ENCODE measurements at regions not wholly inside any gene's neighbourhood (a gene's known extent, or its start where the extent isn't known, plus 50 kb on each side); places are given as distances from the start of the nearest gene placed in this dataset.
"Not testable (repeated sequence)": the region's sequence is repeated elsewhere in the genome, so short reads cannot be mapped to it uniquely, and the experiment has no call there.

DNA sequence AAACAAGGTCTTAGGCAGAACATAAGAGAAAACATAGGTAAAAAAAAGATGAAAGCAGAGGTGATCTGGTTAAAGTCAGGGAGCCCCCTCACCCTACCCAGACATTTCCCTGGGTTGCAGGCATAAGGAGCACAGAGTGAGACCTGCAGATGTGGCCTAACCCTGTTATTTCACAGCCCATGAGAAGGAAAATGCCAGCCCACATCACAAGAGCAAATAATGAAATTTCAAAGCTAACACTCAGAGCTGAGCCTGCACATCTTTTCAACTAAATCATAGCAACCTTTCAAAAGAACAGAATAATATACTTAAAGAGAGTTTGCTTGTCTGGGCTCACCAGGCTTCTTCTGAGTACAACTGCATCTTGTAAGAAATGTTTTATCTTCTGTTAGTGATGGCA lies 295.4 kb downstream of the RPAP3 start:
- DNase-seq (ENCODE audit: low read depth) = no peak

DNA sequence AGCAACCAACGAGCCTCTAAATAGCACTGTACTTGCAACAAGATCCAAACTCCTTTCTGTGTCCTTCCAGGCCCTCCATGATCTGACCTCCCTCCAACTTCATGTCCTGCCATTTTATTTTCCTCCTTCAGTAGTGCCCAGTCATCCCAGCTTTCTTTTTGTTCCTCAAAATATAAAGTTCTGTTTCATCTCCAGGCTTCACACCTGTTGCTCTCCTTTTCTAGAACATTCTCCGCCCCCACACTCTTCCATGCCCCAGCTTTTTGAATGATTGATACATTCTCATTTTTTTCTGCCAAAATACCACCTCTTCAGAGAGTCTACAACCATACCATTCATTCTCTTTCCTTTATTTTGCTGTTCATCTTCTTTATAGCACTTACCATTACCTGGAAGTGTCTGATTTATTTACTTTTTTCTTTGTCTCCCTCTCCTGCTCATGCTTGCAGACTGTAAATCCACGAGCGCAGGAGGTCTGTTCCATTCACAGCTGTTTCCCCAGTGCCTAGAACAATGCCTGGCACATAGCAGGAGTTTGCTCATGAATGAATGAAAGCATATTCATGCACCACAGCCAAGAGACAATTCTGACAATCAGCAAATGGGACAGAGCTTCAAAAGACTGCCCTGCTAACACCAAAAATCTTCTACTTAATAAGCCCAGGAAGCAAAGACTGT lies 296.4 kb downstream of the RPAP3 start:
- no peak for DNase-seq (ENCODE audit: low read depth)

- DNase-seq (ENCODE audit: low read depth) = no peak
Observed at GRCh38 chr12:47408171-47408871, 297.5 kb downstream of the RPAP3 start.

DNA sequence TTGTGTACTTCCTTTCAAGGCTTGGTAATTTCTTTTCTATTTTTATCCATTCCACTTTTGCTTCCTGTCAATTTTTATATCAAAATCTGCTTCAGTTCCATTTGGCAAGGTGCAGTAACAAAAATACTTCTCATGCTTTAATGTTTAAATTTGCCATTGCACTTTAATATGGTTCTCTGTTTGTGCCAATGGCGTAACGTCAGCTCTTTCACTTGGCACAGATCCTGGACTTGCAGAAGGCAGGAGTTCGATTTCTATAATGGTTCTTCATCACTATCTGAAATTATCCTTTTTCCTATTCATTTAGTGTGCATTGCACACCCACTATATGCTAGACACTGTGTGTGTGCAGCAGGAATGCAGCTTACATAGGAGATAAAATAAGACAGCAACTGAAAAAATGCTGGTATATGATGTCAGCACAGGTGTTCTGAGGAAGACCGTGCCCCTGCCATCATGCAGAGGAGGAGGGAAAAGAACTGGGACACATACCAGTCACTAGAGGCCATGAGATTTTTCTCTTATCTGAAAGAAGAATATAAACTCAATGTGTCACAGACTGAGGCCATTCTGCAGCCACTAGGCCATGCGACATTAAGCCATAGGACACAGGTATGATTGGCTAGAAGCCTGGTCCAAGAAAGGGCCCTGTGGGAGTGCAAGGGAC lies 298.2 kb downstream of the RPAP3 start:
- DNase-seq (ENCODE audit: low read depth) = no peak

DNA sequence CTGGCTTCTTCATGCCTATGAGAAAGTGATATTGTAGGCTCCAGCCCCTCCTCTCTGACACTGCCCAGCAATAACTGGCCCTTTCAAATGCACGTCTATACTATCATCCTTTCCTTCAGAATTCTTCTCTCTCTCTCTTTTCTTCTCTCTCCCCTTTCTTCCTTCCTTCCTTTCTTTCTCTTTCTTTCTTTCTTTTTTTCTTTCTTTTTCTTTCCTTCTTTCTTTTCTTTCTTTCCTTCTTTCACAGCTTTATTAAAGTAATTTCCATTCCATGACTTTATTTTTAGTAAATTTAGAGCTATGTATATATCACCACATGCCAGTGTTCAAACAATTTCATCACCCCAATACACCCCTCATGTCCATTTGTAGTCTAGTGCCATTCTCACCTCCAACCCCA lies 302.1 kb downstream of the RPAP3 start:
- DNase-seq (ENCODE audit: low read depth) = no peak

GRCh38 chr12:47401196-47401595 lies 304.6 kb downstream of the RPAP3 start:
- not testable (repeated sequence) for DNase-seq (ENCODE audit: low read depth)

DNA sequence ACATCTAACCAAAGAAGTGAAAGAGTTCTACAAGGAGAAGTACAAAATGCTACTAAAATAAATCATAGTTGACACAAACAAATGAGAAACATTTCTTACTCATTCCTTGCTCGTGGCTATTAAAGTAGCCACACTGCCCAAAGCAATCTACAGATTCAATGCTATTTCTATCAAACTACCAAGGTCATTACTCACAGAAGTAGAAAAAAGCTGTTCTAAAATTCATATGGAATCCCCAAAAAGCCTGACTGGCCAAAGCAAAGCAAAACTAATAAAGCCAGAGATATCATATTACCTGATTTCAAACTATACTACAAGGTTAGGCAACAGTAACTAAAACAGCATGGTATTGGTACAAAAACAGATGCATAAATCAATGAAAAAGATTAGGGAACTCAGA lies 305.6 kb downstream of the RPAP3 start:
- peak; percentile 65 for DNase-seq (ENCODE audit: low read depth)

- DNase-seq (ENCODE audit: low read depth) = peak; percentile 92
Observed at GRCh38 chr12:47397664-47398281, 308.1 kb downstream of the RPAP3 start.

GRCh38 chr12:47396902-47397663 lies 308.7 kb downstream of the RPAP3 start:
- DNase-seq (ENCODE audit: low read depth) = no peak

DNA sequence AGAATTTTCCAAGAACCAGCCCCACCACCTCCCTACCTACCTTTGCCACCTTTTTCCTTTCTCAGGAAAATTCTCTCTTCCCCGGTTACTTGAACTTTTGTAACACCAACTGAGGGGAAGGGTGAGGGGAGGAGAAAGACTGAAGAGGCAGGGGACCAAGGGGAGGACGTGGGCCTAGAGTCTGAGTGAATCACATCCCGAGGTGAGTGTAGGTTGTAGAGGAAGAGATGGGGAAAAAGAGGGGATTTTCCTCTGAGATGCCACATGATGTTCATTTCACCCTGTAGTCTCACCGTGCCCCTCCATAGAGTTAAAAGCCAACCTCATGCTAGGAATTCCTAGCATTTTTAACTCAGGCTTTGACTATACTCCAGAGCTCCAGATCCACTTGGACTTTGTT lies 311.8 kb downstream of the RPAP3 start:
- no peak for DNase-seq (ENCODE audit: low read depth)

DNA sequence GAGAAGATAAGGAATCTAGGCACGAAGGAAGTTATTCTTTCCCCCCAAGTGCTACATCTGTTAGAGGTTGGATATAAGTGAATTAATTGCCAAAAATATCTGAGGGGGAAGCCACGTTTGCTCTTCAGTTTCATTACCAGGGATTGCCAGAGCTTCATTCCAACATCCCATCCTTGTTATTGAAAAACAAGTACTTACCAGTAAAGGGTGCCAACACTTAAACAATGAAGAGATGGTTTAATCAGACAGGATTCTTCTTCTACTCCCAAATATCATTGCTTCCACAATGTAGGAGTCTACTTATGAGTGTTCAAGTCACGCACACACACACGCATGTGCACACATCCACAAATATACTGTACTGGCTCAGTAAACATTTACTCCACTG lies 312.4 kb downstream of the RPAP3 start:
- DNase-seq (ENCODE audit: low read depth) = no peak

DNA sequence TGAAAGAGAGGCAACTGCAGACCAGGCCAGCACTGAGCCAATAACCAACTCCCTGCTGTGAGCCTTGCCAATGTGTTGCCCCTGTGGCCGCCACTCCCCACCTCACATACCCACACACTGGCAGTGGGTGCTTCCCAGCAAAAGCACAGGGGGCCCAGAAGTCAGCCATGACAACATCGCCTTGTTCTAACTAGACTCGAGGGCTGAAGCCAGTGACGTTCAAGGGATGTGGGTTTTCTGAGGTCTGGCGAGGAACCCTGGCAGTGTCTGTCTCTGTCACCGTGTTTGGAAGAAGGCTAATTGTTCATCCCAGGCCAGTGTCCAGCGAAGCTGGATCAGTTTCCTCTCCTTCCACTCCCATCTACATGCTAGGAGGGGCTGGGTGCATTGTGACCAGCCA lies 311.8 kb upstream of the AMIGO2 start:
- peak; percentile 38 for DNase-seq (ENCODE audit: low read depth)

DNA sequence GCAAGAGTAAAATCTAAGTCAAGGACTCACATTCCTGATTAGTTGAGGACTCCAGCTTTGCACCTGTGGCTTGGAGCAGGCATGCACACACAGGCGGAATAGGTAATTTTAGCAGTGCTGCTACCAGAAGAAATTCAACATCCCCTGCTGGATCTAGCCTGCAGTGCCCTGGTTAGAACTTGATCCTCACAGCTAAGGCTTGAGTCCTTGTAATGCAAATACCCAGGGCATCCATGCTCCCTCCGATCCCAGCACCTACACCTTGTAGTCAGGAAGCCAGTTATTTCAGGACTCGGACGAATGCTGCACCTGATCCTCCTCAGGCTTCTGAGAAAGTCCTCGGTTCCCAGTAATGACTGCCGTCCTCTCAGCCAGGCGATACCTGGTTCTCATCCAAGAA lies 309.0 kb upstream of the AMIGO2 start:
- no peak for DNase-seq (ENCODE audit: low read depth)

- no peak for DNase-seq (ENCODE audit: low read depth)
Observed at GRCh38 chr12:47387994-47388393, 308.2 kb upstream of the AMIGO2 start.

DNA sequence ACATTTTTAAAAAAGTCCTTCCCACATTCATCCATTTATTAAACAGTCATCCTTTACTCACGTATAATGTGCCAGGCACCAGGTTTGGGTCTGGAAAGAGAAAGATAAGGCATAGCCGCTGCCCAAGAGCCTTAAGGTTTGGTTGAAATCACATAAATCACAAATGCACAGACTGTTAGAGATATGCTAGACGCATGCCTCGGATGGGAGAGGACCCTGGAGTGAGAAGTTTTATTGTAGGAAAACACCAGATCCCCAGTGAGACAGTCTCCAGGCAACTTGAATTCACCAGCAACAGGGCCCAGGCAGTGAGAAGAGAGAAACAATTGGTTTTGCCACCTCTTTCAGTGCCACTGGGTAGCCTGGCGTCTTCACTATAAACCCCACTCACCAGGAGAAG lies 305.9 kb upstream of the AMIGO2 start:
- no peak for DNase-seq (ENCODE audit: low read depth)

- no peak for DNase-seq (ENCODE audit: low read depth)
Observed at GRCh38 chr12:47383942-47384341, 304.2 kb upstream of the AMIGO2 start.

GRCh38 chr12:47382305-47382704 lies 302.5 kb upstream of the AMIGO2 start:
- DNase-seq (ENCODE audit: low read depth) = no peak

DNA sequence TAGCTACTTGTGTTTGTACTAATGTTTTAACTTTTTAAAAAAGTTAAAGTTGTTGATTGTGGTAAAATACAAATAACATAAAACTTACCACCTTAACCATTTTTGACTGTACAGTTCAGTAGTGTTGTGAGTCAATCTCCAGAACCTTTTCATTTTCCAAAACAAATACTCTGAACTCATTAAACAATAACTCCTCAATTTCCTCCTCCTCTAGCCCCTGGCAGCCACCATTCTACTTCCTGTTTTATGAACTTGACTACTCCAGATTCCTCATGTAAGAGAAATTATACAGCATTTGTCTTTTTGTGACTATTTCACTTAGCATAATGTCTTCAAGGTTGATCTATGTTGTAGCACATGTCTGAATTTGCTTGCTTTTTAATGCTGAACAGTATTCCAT lies 299.1 kb upstream of the AMIGO2 start:
- DNase-seq (ENCODE audit: low read depth) = no peak

DNA sequence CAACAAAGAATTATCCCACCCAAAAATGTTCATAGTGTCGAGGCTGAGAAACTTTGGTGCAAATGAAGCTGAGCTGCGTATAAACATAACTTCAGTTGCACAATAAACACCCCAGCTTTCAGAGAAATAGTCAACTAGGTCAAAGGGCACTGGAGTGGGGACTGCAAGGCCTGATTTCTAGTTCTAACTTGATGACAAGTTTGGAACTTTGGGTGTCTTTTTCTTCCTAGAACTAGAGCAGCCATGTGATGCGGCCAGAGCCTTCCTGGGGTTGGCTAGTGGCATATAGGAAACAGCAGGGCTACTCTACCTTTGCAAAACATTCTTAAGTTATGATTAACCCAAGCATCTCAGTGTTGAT lies 298.4 kb upstream of the AMIGO2 start:
- DNase-seq (ENCODE audit: low read depth) = no peak

DNA sequence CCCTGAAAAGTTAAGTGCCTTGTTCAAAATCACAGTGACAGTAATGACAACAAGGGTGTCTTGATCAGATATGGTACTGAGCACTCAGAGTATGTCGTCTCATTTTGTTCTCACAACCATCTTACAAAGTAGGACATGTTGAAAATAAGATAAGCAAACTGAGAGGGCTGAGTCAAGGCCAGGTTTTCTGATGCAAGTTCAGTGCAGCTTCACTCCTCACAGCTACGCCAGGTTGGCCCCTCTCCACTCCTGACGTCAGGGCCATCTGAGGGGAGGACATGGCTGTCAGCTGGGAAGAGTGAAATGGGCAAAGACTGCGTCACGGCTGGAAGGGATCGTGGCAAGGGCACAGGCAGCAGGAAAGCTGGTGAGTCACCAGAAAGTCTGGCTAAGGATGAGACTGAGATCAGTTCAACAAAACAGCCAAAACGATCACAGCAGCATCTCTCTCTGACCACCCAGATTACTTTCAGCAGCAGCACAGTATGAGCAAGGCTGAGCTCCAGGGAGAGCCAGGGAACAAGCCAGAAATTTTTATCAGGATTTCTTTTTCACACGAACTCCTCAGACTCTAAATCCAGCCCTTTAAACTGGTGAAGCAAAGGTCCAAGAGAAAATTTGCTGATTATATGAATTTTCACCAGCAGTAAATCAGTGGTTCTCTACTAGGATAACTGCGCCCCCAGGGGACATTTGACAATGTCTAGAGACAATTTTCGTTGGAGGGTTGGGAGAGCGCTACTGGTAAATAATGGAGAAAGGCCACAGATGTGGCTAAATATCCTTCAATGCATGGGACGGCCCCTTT lies 297.9 kb upstream of the AMIGO2 start:
- DNase-seq (ENCODE audit: low read depth) = peak; percentile 97

DNA sequence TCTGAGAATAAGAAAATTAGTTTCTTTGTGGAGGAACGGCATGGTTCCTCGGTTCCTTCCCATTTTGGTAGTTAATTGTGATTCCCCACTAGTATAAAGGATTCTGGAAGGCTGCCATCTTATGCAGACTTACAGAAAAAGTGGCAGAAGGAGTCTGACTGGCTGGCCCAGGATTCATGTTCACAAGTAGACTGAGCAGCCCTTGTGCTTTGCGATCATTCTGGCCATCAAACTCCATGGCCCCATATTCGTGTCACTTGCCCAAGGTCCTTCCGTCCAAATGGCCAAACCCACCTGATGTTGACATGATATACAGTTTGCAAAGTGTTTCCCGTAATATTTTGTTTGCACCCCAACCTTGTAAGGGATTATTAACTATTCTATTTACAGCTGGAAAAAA lies 297.2 kb upstream of the AMIGO2 start:
- no peak for DNase-seq (ENCODE audit: low read depth)
